Sigmoid colon (tissue), 4 donors: ENCODE measurements at regions not wholly inside any gene's neighbourhood (a gene's known extent, or its start where the extent isn't known, plus 50 kb on each side); places are given as distances from the start of the nearest gene placed in this dataset.
"Not testable (repeated sequence)": the region's sequence is repeated elsewhere in the genome, so short reads cannot be mapped to it uniquely, and the experiment has no call there.

Experiments used
- CTCF ChIP-seq, 4 experiments: fragments of 450-650 bp in 3 of 4; fragments of 200-600 bp in 1 of 4; IDR thresholded peaks; one replicate each; pipeline ENCODE4 v1.5.1; 2016 to 2019; ENCODE audit warnings: antibody characterized with exemption in 4 of 4, mild to moderate bottlenecking in 3 of 4, moderate library complexity in 2 of 4
- EP300 ChIP-seq, 4 donors: sonication (generic); formaldehyde crosslinking; IDR thresholded peaks; one replicate each; pipeline ENCODE4 v1.6.1; 2017; ENCODE audit warnings: antibody characterized with exemption in 4 of 4
- POLR2A ChIP-seq, 2 donors: fragments of 450-650 bp; IDR thresholded peaks; one replicate each; pipeline ENCODE4 v1.6.1; 2016; ENCODE audit warnings: antibody characterized with exemption in 2 of 2, mild to moderate bottlenecking in 2 of 2, moderate library complexity in 2 of 2
- POLR2AphosphoS5 ChIP-seq, 4 donors: sonication (generic); formaldehyde crosslinking; IDR thresholded peaks; one replicate each; pipeline ENCODE4 v1.6.1; 2017; ENCODE audit warnings: antibody characterized with exemption in 4 of 4

GRCh38 chr22:10741776-10742630 lies 4786.0 kb upstream of the OR11H1 start:
- not testable (repeated sequence) for TF ChIP-seq CTCF, POLR2AphosphoS5, POLR2A, EP300 (IDR thresholded peaks at IDR 0.05)
